Breast epithelium (tissue), 3 donors: ENCODE measurements at regions not wholly inside any gene's neighbourhood (a gene's known extent, or its start where the extent isn't known, plus 50 kb on each side); places are given as distances from the start of the nearest gene placed in this dataset.

ENCODE experiments used
- CTCF ChIP-seq, 3 donors: fragments of 450-650 bp; IDR thresholded peaks; one replicate each; pipeline ENCODE4 v1.5.1; 2016 to 2017; ENCODE audit warnings: antibody characterized with exemption in 3 of 3, mild to moderate bottlenecking in 3 of 3, moderate library complexity in 3 of 3
- POLR2A ChIP-seq: fragments of 450-650 bp; IDR thresholded peaks from one replicate; pipeline ENCODE4 v1.6.1; 2016; ENCODE audit warnings: antibody characterized with exemption, mild to moderate bottlenecking, moderate library complexity
- POLR2AphosphoS5 ChIP-seq, 3 donors: sonication (generic); formaldehyde crosslinking; IDR thresholded peaks; one replicate each; pipeline ENCODE4 v1.6.1; 2017; ENCODE audit warnings: antibody characterized with exemption in 3 of 3

- TF ChIP-seq CTCF (IDR thresholded peaks at IDR 0.05) (no peak), POLR2AphosphoS5 (IDR thresholded peaks at IDR 0.05) (no peak), POLR2A (no peak)
Measured at GRCh38 chr10:85259908-85260307, 931.5 kb downstream of the CCSER2 start.
